Brain microvascular endothelial cell (primary cell): ENCODE measurements at regions not wholly inside any gene's neighbourhood (a gene's known extent, or its start where the extent isn't known, plus 50 kb on each side); places are given as distances from the start of the nearest gene placed in this dataset.

Experiments used
- DNase-seq: peaks from one replicate; pipeline ENCODE4 v3.0.0-alpha.2; 2020
- H3K27ac ChIP-seq: fragments of 250-450 bp; sonication (Bioruptor Pico); 2 replicates; pipeline ENCODE4 v1.5.1; 2020; ENCODE audit warnings: mild to moderate bottlenecking, moderate library complexity
- H3K27me3 ChIP-seq: fragments of 250-450 bp; sonication (Bioruptor Pico); replicated peaks from 2 replicates; pipeline ENCODE4 v1.5.1; 2020; ENCODE audit warnings: mild to moderate bottlenecking
- H3K36me3 ChIP-seq: fragments of 250-450 bp; sonication (Bioruptor Pico); replicated peaks from 2 replicates; pipeline ENCODE4 v1.5.1; 2020; ENCODE audit warnings: mild to moderate bottlenecking
- H3K4me3 ChIP-seq: 2 replicates; pipeline ENCODE4 v1.5.1; 2011; ENCODE audit warnings: low read depth, mild to moderate bottlenecking, control low read depth, low read length, moderate library complexity
- in situ Hi-C: cut with HindIII; loops from 2 replicates; pipeline ENCODE4 v1.10.0; 2017; ENCODE audit warnings: low sequenced_read_pairs, low pct_ligation_motif_present
- TF ChIP-seq, protein P1 (sequence below): IDR thresholded peaks from 2 replicates; pipeline ENCODE4 v1.5.1; 2011; ENCODE audit warnings: low read depth, mild to moderate bottlenecking, moderate library complexity, low read length, control low read depth, inconsistent platforms; ENCODE audit errors: missing control alignments

DNA sequence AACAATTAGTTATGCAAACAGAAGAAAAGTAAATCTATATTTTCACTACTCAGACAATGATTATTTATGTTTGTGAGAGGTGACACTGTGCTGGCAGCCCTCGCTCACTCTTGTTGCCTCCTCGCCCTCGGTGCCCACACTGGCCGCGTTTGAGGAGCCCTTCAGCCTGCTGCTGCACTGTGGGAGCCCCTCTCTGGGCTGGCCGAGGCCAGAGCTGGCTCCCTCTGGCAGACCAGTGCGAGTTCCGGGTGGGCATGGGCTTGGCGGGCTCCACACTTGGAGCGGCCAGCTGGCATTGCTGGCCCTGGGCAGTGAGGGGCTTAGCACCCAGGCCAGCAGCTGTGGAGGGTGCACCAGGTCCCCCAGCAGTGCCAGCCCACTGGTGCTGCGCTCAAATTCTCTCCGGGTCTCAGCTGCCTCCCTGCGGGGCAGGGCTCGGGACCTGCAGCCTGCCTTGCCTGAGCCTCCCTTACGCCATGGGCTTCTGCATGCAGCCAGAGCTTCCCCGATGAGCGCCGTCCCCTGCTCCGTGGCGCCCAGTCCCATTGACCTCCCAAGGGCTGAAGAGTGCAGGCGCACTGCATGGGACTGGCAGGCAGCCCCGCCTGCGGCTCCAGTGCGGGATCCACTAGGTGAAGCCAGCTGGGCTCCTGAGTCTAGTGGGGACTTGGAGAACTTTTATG is 902.6 kb downstream of the PDHA2 start:
- H3K36me3 ChIP-seq, result no peaks in the 10 kb centered on the region
- H3K27ac ChIP-seq, result no peak overlapping the region
- in situ Hi-C loops, result no loop called here
- TF ChIP-seq, protein P1, sequence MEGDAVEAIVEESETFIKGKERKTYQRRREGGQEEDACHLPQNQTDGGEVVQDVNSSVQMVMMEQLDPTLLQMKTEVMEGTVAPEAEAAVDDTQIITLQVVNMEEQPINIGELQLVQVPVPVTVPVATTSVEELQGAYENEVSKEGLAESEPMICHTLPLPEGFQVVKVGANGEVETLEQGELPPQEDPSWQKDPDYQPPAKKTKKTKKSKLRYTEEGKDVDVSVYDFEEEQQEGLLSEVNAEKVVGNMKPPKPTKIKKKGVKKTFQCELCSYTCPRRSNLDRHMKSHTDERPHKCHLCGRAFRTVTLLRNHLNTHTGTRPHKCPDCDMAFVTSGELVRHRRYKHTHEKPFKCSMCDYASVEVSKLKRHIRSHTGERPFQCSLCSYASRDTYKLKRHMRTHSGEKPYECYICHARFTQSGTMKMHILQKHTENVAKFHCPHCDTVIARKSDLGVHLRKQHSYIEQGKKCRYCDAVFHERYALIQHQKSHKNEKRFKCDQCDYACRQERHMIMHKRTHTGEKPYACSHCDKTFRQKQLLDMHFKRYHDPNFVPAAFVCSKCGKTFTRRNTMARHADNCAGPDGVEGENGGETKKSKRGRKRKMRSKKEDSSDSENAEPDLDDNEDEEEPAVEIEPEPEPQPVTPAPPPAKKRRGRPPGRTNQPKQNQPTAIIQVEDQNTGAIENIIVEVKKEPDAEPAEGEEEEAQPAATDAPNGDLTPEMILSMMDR, result no peak
- DNase-seq, result no peak
- no peak overlapping the region for H3K4me3 ChIP-seq
- no peaks in the 10 kb centered on the region for H3K27me3 ChIP-seq

DNA sequence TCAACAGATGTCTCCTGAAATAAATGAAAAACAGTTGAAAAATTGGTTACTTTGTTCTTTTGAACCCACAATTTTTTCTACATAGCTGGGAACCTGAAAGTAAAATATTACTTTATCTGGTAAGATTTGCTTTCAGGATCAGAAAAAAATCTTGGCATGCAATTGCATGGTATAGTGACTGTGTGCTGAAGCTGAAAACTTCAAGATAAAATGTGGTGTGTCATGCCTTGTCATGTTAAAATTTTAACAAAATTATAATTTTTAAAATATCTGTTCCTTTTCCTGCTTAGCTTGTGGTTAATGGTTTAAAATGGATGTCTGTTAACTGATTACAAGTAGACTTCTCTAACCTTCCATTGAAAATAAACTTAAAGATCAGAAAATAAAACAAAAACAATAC is 904.8 kb downstream of the PDHA2 start:
- in situ Hi-C loops, result no loop called here
- Histone ChIP-seq H3K27me3 (no peaks in the 10 kb centered on the region), H3K4me3 (no peak overlapping the region), H3K27ac (no peak overlapping the region), H3K36me3 (no peaks in the 10 kb centered on the region)
- TF ChIP-seq, protein P1, result no peak
- DNase-seq, result no peak

DNA sequence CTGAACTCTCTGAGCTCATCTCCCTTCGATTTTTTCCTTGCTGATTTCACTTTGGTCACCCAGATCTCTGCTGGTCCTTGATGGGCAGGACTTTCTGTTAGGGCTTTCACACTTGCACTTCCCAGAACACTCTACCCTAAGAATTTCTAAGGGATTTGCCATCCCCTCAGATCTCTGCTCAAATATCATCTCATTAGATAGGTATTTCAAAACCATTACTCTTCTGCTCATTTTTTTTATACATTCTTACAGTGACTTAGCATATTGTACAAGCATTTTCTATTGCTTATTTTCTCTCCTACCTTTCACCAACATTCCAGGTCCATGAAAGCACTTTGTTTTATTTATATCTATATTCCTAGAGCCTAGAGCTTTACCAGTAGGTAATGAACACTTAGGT is 913.3 kb downstream of the PDHA2 start:
- Histone ChIP-seq H3K36me3 (no peaks in the 10 kb centered on the region), H3K4me3 (no peak overlapping the region), H3K27me3 (no peaks in the 10 kb centered on the region), H3K27ac (no peak overlapping the region)
- TF ChIP-seq, protein P1, result no peak
- DNase-seq, result no peak
- in situ Hi-C loops, result no loop called here

DNA sequence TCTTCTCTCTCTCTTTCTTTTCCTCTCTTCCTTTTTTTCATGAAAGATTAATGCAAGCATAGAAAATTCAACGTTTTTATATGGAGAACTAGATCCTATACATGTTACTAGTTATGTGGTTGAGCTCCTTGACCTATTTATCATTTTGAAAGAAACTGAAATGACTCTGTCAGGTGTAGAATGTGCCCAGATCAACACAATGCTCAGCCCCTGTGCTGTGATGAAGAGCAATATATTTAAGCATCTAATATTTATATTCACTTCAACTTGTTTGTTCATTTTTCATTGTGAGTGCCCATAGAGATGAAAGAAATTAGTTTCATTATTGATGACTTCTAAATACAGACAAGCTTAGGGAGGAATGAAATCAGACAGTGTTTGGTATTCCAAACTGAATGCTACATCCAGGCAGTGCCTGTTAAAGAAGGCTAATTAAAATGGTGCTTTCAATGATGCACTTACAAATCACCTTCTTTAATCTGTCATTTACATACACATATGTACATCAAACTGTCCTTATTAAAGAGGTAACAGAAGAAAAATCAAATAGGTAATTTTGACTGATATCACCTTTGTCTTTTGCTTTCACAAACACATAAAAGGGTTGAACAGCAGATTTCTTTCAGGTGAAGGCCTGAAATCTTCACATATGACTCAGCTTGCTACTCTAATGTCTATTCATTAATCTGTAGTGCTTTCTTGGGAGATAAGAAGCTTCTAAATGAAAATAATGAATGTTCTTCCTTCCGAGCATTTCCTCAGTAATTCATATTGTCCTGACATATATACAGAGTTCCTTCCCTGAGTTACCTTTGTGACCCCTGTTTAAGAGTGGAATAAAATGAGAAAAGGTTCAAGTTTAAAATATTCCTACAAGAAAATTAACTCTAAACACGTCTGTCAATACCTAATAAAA is 915.9 kb downstream of the PDHA2 start:
- Histone ChIP-seq H3K27me3 (no peaks in the 10 kb centered on the region), H3K36me3 (no peaks in the 10 kb centered on the region), H3K4me3 (no peak overlapping the region), H3K27ac (no peak overlapping the region)
- TF ChIP-seq, protein P1, result no peak
- in situ Hi-C loops, result no loop called here
- no peak for DNase-seq

DNA sequence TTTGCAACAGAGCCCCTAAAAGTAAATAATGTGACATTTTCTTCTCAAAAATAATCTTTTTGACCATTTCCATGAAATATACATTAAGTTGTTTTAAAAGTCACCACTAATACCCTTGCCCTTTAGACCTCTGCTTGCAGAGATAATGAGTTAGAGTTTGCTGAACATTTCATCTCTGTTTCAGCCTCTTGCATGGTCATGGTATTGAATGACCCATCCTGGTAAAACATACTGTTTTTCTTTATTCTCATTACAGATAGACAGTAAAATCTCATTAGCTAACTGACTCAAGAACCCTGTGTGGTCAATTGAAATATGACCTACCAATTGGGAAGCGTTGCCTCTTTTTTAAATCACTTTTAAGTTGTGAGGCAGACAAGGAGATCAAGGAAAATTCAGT is 916.7 kb downstream of the PDHA2 start:
- TF ChIP-seq, protein P1, result no peak
- Histone ChIP-seq H3K27ac (no peak overlapping the region), H3K36me3 (no peaks in the 10 kb centered on the region), H3K4me3 (no peak overlapping the region), H3K27me3 (no peaks in the 10 kb centered on the region)
- DNase-seq, result no peak
- in situ Hi-C loops, result no loop called here
